ENCODE measurements at regions not wholly inside any gene's neighbourhood (a gene's known extent, or its start where the extent isn't known, plus 50 kb on each side); places are given as distances from the start of the nearest gene placed in this dataset.

GRCh38 chr15:46580487-46580886 is 945.7 kb downstream of the SQOR start:
- no peak overlapping the region for H3K4me3 ChIP-seq (ENCODE audit: control insufficient read depth, low read depth, low read length)
- TF ChIP-seq, protein P1, sequence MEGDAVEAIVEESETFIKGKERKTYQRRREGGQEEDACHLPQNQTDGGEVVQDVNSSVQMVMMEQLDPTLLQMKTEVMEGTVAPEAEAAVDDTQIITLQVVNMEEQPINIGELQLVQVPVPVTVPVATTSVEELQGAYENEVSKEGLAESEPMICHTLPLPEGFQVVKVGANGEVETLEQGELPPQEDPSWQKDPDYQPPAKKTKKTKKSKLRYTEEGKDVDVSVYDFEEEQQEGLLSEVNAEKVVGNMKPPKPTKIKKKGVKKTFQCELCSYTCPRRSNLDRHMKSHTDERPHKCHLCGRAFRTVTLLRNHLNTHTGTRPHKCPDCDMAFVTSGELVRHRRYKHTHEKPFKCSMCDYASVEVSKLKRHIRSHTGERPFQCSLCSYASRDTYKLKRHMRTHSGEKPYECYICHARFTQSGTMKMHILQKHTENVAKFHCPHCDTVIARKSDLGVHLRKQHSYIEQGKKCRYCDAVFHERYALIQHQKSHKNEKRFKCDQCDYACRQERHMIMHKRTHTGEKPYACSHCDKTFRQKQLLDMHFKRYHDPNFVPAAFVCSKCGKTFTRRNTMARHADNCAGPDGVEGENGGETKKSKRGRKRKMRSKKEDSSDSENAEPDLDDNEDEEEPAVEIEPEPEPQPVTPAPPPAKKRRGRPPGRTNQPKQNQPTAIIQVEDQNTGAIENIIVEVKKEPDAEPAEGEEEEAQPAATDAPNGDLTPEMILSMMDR (conservative IDR thresholded peaks at IDR 0.05; ENCODE audit: control insufficient read depth, insufficient read depth, low read depth, low read length), result no peak

GRCh38 chr15:46580924-46581323 is 946.1 kb downstream of the SQOR start:
- TF ChIP-seq, protein P1 (conservative IDR thresholded peaks at IDR 0.05; ENCODE audit: control insufficient read depth, insufficient read depth, low read depth, low read length), result no peak
- H3K4me3 ChIP-seq (ENCODE audit: control insufficient read depth, low read depth, low read length), result no peak overlapping the region
- no peak for DNase-seq (ENCODE audit: low read depth)

More at GRCh38 chr15:46580487-46580886, 945.7 kb downstream of the SQOR start:
- no peak for DNase-seq (ENCODE audit: low read depth)

GRCh38 chr15:46589088-46589487 is 954.3 kb downstream of the SQOR start:
- no peak for DNase-seq (ENCODE audit: low read depth)
- TF ChIP-seq, protein P1 (conservative IDR thresholded peaks at IDR 0.05; ENCODE audit: control insufficient read depth, insufficient read depth, low read depth, low read length), result no peak
- no peak overlapping the region for H3K4me3 ChIP-seq (ENCODE audit: control insufficient read depth, low read depth, low read length)

GRCh38 chr15:46591462-46591861 is 956.6 kb downstream of the SQOR start:
- TF ChIP-seq, protein P1 (conservative IDR thresholded peaks at IDR 0.05; ENCODE audit: control insufficient read depth, insufficient read depth, low read depth, low read length), result no peak
- no peak overlapping the region for H3K4me3 ChIP-seq (ENCODE audit: control insufficient read depth, low read depth, low read length)
- no peak for DNase-seq (ENCODE audit: low read depth)

DNA sequence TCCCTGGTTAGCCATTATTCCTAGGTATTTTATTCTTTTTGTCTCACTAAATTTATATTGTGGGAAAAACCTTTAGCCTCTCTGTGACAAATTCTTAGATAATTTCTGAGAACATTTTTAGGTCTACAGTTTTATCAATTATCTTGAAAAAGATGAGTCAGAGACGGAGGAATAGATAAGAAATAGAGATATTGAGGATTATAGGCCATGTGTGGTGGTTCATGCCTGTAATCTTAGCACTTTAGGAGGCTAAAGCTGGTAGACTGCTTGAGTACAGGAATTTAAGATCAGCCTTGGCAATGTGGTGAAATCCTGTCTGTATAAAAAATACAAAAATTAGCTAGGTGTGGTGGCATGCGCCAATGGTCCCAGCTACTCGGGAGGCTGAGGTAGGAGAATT is 960.2 kb downstream of the SQOR start:
- DNase-seq (ENCODE audit: low read depth), result no peak
- no peak overlapping the region for H3K4me3 ChIP-seq (ENCODE audit: control insufficient read depth, low read depth, low read length)
- TF ChIP-seq, protein P1 (conservative IDR thresholded peaks at IDR 0.05; ENCODE audit: control insufficient read depth, insufficient read depth, low read depth, low read length), result no peak

DNA sequence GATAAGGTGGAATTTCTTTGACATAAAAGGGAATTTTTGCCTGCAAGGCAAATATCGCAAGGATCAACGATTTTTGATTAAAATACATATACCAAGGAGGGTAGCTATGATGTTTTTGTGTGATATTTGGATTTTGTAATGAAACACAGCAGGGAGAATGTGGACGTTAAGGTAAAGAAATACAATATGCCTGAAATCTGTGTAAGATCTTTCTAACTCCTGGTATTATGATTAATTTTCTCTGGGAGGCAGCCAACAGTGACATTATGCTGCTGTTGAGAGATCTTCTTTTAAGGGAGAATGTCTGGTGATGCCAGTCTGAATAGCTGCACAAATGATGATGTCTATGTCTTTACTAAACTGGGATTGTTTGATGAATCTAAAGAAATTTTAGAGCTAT is 972.2 kb downstream of the SQOR start:
- DNase-seq (ENCODE audit: low read depth), result no peak
- no peak overlapping the region for H3K4me3 ChIP-seq (ENCODE audit: control insufficient read depth, low read depth, low read length)
- TF ChIP-seq, protein P1 (conservative IDR thresholded peaks at IDR 0.05; ENCODE audit: control insufficient read depth, insufficient read depth, low read depth, low read length), result no peak

DNA sequence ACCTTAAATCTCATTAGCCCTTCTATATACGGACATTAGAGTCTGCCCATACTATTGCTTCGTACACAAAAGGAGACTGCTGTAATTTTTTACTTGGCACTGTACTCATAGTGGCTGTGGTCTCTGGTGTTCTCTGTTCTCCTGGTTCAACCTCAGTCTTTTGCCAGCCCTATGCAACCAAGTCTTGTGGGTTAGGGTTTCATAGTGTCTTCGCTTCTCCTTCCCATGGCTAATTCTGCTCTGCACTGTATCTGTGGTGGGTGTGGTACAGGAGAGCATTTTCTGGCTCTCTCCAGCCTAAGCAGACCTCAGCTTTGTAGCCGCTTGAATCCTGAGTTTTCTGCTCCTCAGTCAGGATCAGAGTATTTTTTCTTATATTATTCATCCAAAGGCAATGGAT is 981.2 kb downstream of the SQOR start:
- TF ChIP-seq, protein P1 (conservative IDR thresholded peaks at IDR 0.05; ENCODE audit: control insufficient read depth, insufficient read depth, low read depth, low read length), result no peak
- H3K4me3 ChIP-seq (ENCODE audit: control insufficient read depth, low read depth, low read length), result no peak overlapping the region
- no peak for DNase-seq (ENCODE audit: low read depth)
